ENCODE measurements at regions not wholly inside any gene's neighbourhood (a gene's known extent, or its start where the extent isn't known, plus 50 kb on each side); places are given as distances from the start of the nearest gene placed in this dataset.
"Not testable (repeated sequence)": the region's sequence is repeated elsewhere in the genome, so short reads cannot be mapped to it uniquely, and the experiment has no call there.

GRCh38 chr13:50617134-50617721 lies 226.3 kb downstream of the DLEU7 start:
- TF ChIP-seq POLR2A (IDR thresholded peaks at IDR 0.05; ENCODE audit: extremely low read depth, insufficient read length) (no peak), MYC (IDR thresholded peaks at IDR 0.05; ENCODE audit: low read depth, low read length) (peak; percentile 21; the same call in 1 of the 2 replicates)
- DNase-seq (ENCODE audit: low read depth): peak; percentile 87
- no peak overlapping the region for H3K4me3 ChIP-seq (ENCODE audit: low read depth, low read length)

- no peak for DNase-seq (ENCODE audit: low read depth)
- TF ChIP-seq MYC (IDR thresholded peaks at IDR 0.05; ENCODE audit: low read depth, low read length): no peak
- TF ChIP-seq CTCF (IDR thresholded peaks at IDR 0.05; ENCODE audit: low read depth, low read length): no peak
- TF ChIP-seq MAX (IDR thresholded peaks at IDR 0.05; ENCODE audit: low read depth, low read length): no peak
- no peak for TF ChIP-seq POLR2A (IDR thresholded peaks at IDR 0.05; ENCODE audit: extremely low read depth, insufficient read length)
- H3K4me3 ChIP-seq (ENCODE audit: low read depth, low read length): no peak overlapping the region
Observed at GRCh38 chr13:50618206-50618605, 225.3 kb downstream of the DLEU7 start.

GRCh38 chr13:50626101-50626547 lies 217.4 kb downstream of the DLEU7 start:
- TF ChIP-seq POLR2A (IDR thresholded peaks at IDR 0.05; ENCODE audit: extremely low read depth, insufficient read length) (no peak), MAX (IDR thresholded peaks at IDR 0.05; ENCODE audit: low read depth, low read length) (no peak)
- DNase-seq (ENCODE audit: low read depth): peak; percentile 76
- no peak overlapping the region for H3K4me3 ChIP-seq (ENCODE audit: low read depth, low read length)

GRCh38 chr13:50627111-50627510 lies 216.4 kb downstream of the DLEU7 start:
- H3K4me3 ChIP-seq (ENCODE audit: low read depth, low read length): no peak overlapping the region
- DNase-seq (ENCODE audit: low read depth): no peak
- no peak for TF ChIP-seq CTCF (IDR thresholded peaks at IDR 0.05; ENCODE audit: low read depth, low read length)

- H3K4me3 ChIP-seq (ENCODE audit: low read depth, low read length); DNase-seq (ENCODE audit: low read depth): not testable (repeated sequence)
Observed at GRCh38 chr13:50628512-50628911, 215.0 kb downstream of the DLEU7 start.

- H3K4me3 ChIP-seq (ENCODE audit: low read depth, low read length): no peak overlapping the region
- no peak for TF ChIP-seq CTCF (IDR thresholded peaks at IDR 0.05; ENCODE audit: low read depth, low read length)
- no peak for TF ChIP-seq MAX (IDR thresholded peaks at IDR 0.05; ENCODE audit: low read depth, low read length)
- TF ChIP-seq POLR2A (IDR thresholded peaks at IDR 0.05; ENCODE audit: extremely low read depth, insufficient read length): no peak
- no peak for TF ChIP-seq MYC (IDR thresholded peaks at IDR 0.05; ENCODE audit: low read depth, low read length)
- no peak for DNase-seq (ENCODE audit: low read depth)
Observed at GRCh38 chr13:50629497-50629896, 214.0 kb downstream of the DLEU7 start.

- TF ChIP-seq CTCF (IDR thresholded peaks at IDR 0.05; ENCODE audit: low read depth, low read length) (no peak), MAX (IDR thresholded peaks at IDR 0.05; ENCODE audit: low read depth, low read length) (no peak), MYC (IDR thresholded peaks at IDR 0.05; ENCODE audit: low read depth, low read length) (no peak)
Observed at GRCh38 chr13:50629966-50630365, 213.5 kb downstream of the DLEU7 start.

More at GRCh38 chr13:50629966-50630365, 213.5 kb downstream of the DLEU7 start:
- H3K4me3 ChIP-seq (ENCODE audit: low read depth, low read length): no peak overlapping the region
- no peak for DNase-seq (ENCODE audit: low read depth)
